H1 (cell line): ENCODE measurements at regions not wholly inside any gene's neighbourhood (a gene's known extent, or its start where the extent isn't known, plus 50 kb on each side); places are given as distances from the start of the nearest gene placed in this dataset.

Experiments used
- E2F6 ChIP-seq: IDR thresholded peaks from 2 replicates; pipeline ENCODE4 v1.6.1; 2012; ENCODE audit warnings: inconsistent platforms
- JUN ChIP-seq: IDR thresholded peaks from 2 replicates; pipeline ENCODE4 v1.6.1; 2011; ENCODE audit warnings: low read depth, mild to moderate bottlenecking, improper control_type of control experiment, low read length
- JUND ChIP-seq: IDR thresholded peaks from 2 replicates; pipeline ENCODE4 v1.6.1; 2011; ENCODE audit warnings: mild to moderate bottlenecking, improper control_type of control experiment, low read length

- no peak for TF ChIP-seq E2F6
- no peak for TF ChIP-seq JUND
- TF ChIP-seq JUN: no peak
These were observed 466.3 kb upstream of the ACTRT1 start (continued) for GRCh38 chrX:128518508-128518907.
